ENCODE measurements at regions not wholly inside any gene's neighbourhood (a gene's known extent, or its start where the extent isn't known, plus 50 kb on each side); places are given as distances from the start of the nearest gene placed in this dataset.

- no peak overlapping the region for H3K4me3 ChIP-seq (ENCODE audit: low read length in 2 of 2)
Measured at GRCh38 chr7:54860843-54861242, 101.8 kb upstream of the SEC61G start.

GRCh38 chr7:54864663-54865062, 105.7 kb upstream of the SEC61G start:
- H3K4me3 Mint-ChIP-seq: no peak overlapping the region
- no peak for DNase-seq
- no peak overlapping the region for H3K4me3 ChIP-seq (ENCODE audit: low read length in 2 of 2)
- H3K36me3 ChIP-seq (ENCODE audit: insufficient read depth, low read length): no peaks in the 10 kb centered on the region
- no peaks in the 10 kb centered on the region for H3K36me3 Mint-ChIP-seq
- H3K9me3 ChIP-seq (ENCODE audit: control insufficient read depth in 1 of 2, low read length in 2 of 2): no peaks in the 10 kb centered on the region
- no peaks in the 10 kb centered on the region for H3K27me3 ChIP-seq (ENCODE audit: insufficient read depth, low read length)
- no peaks in the 10 kb centered on the region for H3K9me3 Mint-ChIP-seq
- H3K27ac Mint-ChIP-seq: no peak overlapping the region
- no peaks in the 10 kb centered on the region for H3K4me1 ChIP-seq (ENCODE audit: insufficient read depth, low read length)
- intact Hi-C loops (cut with micrococcal nuclease): no loop called here
- H3K27ac ChIP-seq (ENCODE audit: low read depth, low read length): no peak overlapping the region
- H3K27me3 Mint-ChIP-seq: peaks cover 4 to 9% of the 10 kb centered on the region in 2 donors
- ChIA-PET POLR2A (ENCODE audit: partially characterized antibody) (no interaction called here), CTCF (ENCODE audit: partially characterized antibody) (no interaction called here)
- no peaks in the 10 kb centered on the region for H3K4me1 Mint-ChIP-seq

More at GRCh38 chr7:54860843-54861242, 101.8 kb upstream of the SEC61G start:
- Mint-ChIP-seq H3K4me1 (no peaks in the 10 kb centered on the region), H3K4me3 (no peak overlapping the region), H3K27ac (no peak overlapping the region), H3K27me3 (peaks cover 10 to 15% of the 10 kb centered on the region in 2 donors), H3K9me3 (peaks cover 0 to 4% (median 0%) of the 10 kb centered on the region in 8 donors), H3K36me3 (no peaks in the 10 kb centered on the region)
- Histone ChIP-seq H3K27me3 (ENCODE audit: insufficient read depth, low read length) (no peaks in the 10 kb centered on the region), H3K4me1 (ENCODE audit: insufficient read depth, low read length) (no peaks in the 10 kb centered on the region), H3K36me3 (ENCODE audit: insufficient read depth, low read length) (no peaks in the 10 kb centered on the region), H3K9me3 (ENCODE audit: control insufficient read depth in 1 of 2, low read length in 2 of 2) (no peaks in the 10 kb centered on the region), H3K27ac (ENCODE audit: low read depth, low read length) (no peak overlapping the region)
- ChIA-PET POLR2A (ENCODE audit: partially characterized antibody) (no interaction called here), CTCF (ENCODE audit: partially characterized antibody) (no interaction called here)
- intact Hi-C loops (cut with micrococcal nuclease): no loop called here
- DNase-seq: no peak

- intact Hi-C loops (cut with micrococcal nuclease): no loop called here
- no peaks in the 10 kb centered on the region for H3K36me3 Mint-ChIP-seq
Measured at GRCh38 chr7:54869523-54869922, 110.5 kb upstream of the SEC61G start.

DNA sequence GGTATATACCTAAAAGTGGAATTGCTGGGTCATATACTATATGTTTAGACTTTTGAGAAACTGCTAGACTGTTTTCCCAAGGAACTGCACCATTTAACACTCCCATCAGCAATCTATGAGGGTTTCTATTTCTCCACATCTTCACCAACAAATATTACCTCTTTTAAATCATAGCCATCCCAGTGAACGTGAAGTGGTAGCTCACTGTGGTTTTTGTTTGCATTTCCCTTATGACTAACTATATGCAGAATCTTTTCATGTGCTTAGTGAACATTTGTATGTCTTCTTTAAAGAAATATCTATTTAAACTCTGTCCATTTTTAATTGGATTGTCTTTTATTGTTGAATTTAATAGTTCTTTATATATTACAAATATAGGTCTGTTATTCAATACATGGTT, 115.8 kb upstream of the SEC61G start:
- H3K4me3 Mint-ChIP-seq: no peak overlapping the region

More at GRCh38 chr7:54869523-54869922, 110.5 kb upstream of the SEC61G start:
- Mint-ChIP-seq H3K4me3 (no peak overlapping the region), H3K9me3 (no peaks in the 10 kb centered on the region), H3K4me1 (no peaks in the 10 kb centered on the region), H3K27me3 (peaks cover 2 to 6% of the 10 kb centered on the region in 2 donors), H3K27ac (no peak overlapping the region)
- Histone ChIP-seq H3K9me3 (ENCODE audit: control insufficient read depth in 1 of 2, low read length in 2 of 2) (no peaks in the 10 kb centered on the region), H3K27ac (ENCODE audit: low read depth, low read length) (no peak overlapping the region), H3K27me3 (ENCODE audit: insufficient read depth, low read length) (no peaks in the 10 kb centered on the region), H3K4me3 (ENCODE audit: low read length in 2 of 2) (no peak overlapping the region), H3K4me1 (ENCODE audit: insufficient read depth, low read length) (no peaks in the 10 kb centered on the region), H3K36me3 (ENCODE audit: insufficient read depth, low read length) (no peaks in the 10 kb centered on the region)
- no peak for DNase-seq
- CTCF ChIA-PET (ENCODE audit: partially characterized antibody): no interaction called here
- POLR2A ChIA-PET (ENCODE audit: partially characterized antibody): no interaction called here

DNA sequence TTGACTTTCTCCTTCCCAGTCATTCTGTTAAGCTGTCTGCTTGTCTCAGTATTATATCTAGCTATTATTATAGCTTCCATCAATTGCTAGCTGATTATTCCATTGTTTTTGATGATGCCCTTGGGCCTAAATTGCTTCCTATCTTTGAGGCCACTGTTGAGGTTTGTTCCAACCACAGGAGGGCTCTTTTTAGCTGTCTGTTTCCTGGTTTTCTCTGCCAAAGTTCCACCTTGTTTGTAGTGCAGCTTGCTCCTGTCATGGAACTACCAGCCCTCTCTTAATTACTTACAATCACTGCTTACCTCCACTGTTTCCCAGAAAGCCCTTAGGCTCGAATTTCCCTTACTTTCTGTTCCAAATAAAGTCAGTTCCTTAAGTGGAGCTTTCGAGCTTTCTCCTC, 118.7 kb upstream of the SEC61G start:
- CTCF ChIA-PET (ENCODE audit: partially characterized antibody): interaction anchor here (0.9 kb wide), 1 partner anchor 378 kb away, joined by 3 read pairs; no protein-coding TSS in a partner anchor
- Mint-ChIP-seq H3K4me1 (no peaks in the 10 kb centered on the region), H3K4me3 (no peak overlapping the region), H3K36me3 (no peaks in the 10 kb centered on the region), H3K27ac (no peak overlapping the region), H3K9me3 (no peaks in the 10 kb centered on the region), H3K27me3 (peaks cover 0 to 7% of the 10 kb centered on the region in 2 donors)
- H3K4me3 ChIP-seq (ENCODE audit: low read length in 2 of 2): no peak overlapping the region
- no peak for DNase-seq
- no peaks in the 10 kb centered on the region for H3K36me3 ChIP-seq (ENCODE audit: insufficient read depth, low read length)
- H3K9me3 ChIP-seq (ENCODE audit: control insufficient read depth in 1 of 2, low read length in 2 of 2): no peaks in the 10 kb centered on the region
- POLR2A ChIA-PET (ENCODE audit: partially characterized antibody): no interaction called here
- H3K27ac ChIP-seq (ENCODE audit: low read depth, low read length): no peak overlapping the region
- intact Hi-C loops (cut with micrococcal nuclease): no loop called here
- no peaks in the 10 kb centered on the region for H3K4me1 ChIP-seq (ENCODE audit: insufficient read depth, low read length)
- no peaks in the 10 kb centered on the region for H3K27me3 ChIP-seq (ENCODE audit: insufficient read depth, low read length)

More for the DNA sequence above, 115.8 kb upstream of the SEC61G start:
- H3K4me3 ChIP-seq (ENCODE audit: low read length in 2 of 2): no peak overlapping the region
- no peak overlapping the region for H3K27ac Mint-ChIP-seq
- ChIA-PET POLR2A (ENCODE audit: partially characterized antibody) (no interaction called here), CTCF (ENCODE audit: partially characterized antibody) (no interaction called here)
- no peak overlapping the region for H3K27ac ChIP-seq (ENCODE audit: low read depth, low read length)
- intact Hi-C loops (cut with micrococcal nuclease): no loop called here
- H3K27me3 ChIP-seq (ENCODE audit: insufficient read depth, low read length): no peaks in the 10 kb centered on the region
- no peaks in the 10 kb centered on the region for H3K9me3 ChIP-seq (ENCODE audit: control insufficient read depth in 1 of 2, low read length in 2 of 2)
- no peaks in the 10 kb centered on the region for H3K4me1 ChIP-seq (ENCODE audit: insufficient read depth, low read length)
- no peaks in the 10 kb centered on the region for H3K36me3 ChIP-seq (ENCODE audit: insufficient read depth, low read length)
- H3K4me1 Mint-ChIP-seq: no peaks in the 10 kb centered on the region
- H3K36me3 Mint-ChIP-seq: no peaks in the 10 kb centered on the region
- no peak for DNase-seq
- H3K27me3 Mint-ChIP-seq: peaks cover 0 to 7% of the 10 kb centered on the region in 2 donors
- H3K9me3 Mint-ChIP-seq: no peaks in the 10 kb centered on the region

DNA sequence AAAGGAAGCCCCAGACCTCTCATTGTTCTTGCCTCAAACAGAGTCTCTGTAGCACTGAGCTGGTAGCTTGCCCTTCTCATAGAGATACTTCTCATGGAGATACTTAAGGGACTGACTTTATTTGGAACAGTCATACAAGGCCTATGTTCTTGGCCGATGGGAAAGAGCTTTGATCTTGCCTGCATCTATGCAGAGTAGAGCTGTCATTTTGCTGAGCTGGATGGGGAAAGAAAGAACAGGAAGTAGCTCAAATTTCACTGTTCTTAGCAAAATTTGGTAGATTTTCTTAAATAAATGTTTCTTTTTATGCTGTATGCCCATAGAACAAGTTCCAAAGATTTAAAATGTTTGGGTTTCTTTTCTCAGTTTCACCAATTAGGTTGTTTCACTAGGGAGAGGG, 119.3 kb upstream of the SEC61G start:
- intact Hi-C loops (cut with micrococcal nuclease): no loop called here
- H3K36me3 Mint-ChIP-seq: no peaks in the 10 kb centered on the region
- Histone ChIP-seq H3K4me3 (ENCODE audit: low read length in 2 of 2) (no peak overlapping the region), H3K9me3 (ENCODE audit: control insufficient read depth in 1 of 2, low read length in 2 of 2) (no peaks in the 10 kb centered on the region), H3K36me3 (ENCODE audit: insufficient read depth, low read length) (no peaks in the 10 kb centered on the region), H3K27ac (ENCODE audit: low read depth, low read length) (no peak overlapping the region), H3K27me3 (ENCODE audit: insufficient read depth, low read length) (no peaks in the 10 kb centered on the region), H3K4me1 (ENCODE audit: insufficient read depth, low read length) (no peaks in the 10 kb centered on the region)
- H3K27ac Mint-ChIP-seq: no peak overlapping the region
- ChIA-PET CTCF (ENCODE audit: partially characterized antibody) (no interaction called here), POLR2A (ENCODE audit: partially characterized antibody) (no interaction called here)
- no peak for DNase-seq
- no peaks in the 10 kb centered on the region for H3K9me3 Mint-ChIP-seq
- H3K4me1 Mint-ChIP-seq: no peaks in the 10 kb centered on the region
- peaks cover 0 to 6% of the 10 kb centered on the region in 2 donors for H3K27me3 Mint-ChIP-seq
- H3K4me3 Mint-ChIP-seq: no peak overlapping the region

- Mint-ChIP-seq H3K4me3 (no peak overlapping the region), H3K4me1 (no peaks in the 10 kb centered on the region), H3K27me3 (peaks cover 0 to 5% of the 10 kb centered on the region in 2 donors), H3K9me3 (no peaks in the 10 kb centered on the region), H3K36me3 (no peaks in the 10 kb centered on the region), H3K27ac (no peak overlapping the region)
- POLR2A ChIA-PET (ENCODE audit: partially characterized antibody): no interaction called here
- no peaks in the 10 kb centered on the region for H3K4me1 ChIP-seq (ENCODE audit: insufficient read depth, low read length)
- intact Hi-C loops (cut with micrococcal nuclease): no loop called here
- no peaks in the 10 kb centered on the region for H3K36me3 ChIP-seq (ENCODE audit: insufficient read depth, low read length)
- H3K9me3 ChIP-seq (ENCODE audit: control insufficient read depth in 1 of 2, low read length in 2 of 2): no peaks in the 10 kb centered on the region
- no peak for DNase-seq
- no peaks in the 10 kb centered on the region for H3K27me3 ChIP-seq (ENCODE audit: insufficient read depth, low read length)
- H3K27ac ChIP-seq (ENCODE audit: low read depth, low read length): no peak overlapping the region
- no peak overlapping the region for H3K4me3 ChIP-seq (ENCODE audit: low read length in 2 of 2)
- CTCF ChIA-PET (ENCODE audit: partially characterized antibody): no interaction called here
Measured at GRCh38 chr7:54879776-54880175, 120.8 kb upstream of the SEC61G start.

GRCh38 chr7:54880326-54880989, 121.4 kb upstream of the SEC61G start:
- no peaks in the 10 kb centered on the region for H3K9me3 Mint-ChIP-seq
- H3K36me3 ChIP-seq (ENCODE audit: insufficient read depth, low read length): no peaks in the 10 kb centered on the region
- no peak overlapping the region for H3K27ac ChIP-seq (ENCODE audit: low read depth, low read length)
- no peak overlapping the region for H3K4me3 Mint-ChIP-seq
- intact Hi-C loops (cut with micrococcal nuclease): no loop called here
- H3K9me3 ChIP-seq (ENCODE audit: control insufficient read depth in 1 of 2, low read length in 2 of 2): no peaks in the 10 kb centered on the region
- no peak overlapping the region for H3K27ac Mint-ChIP-seq
- DNase-seq: no peak
- ChIA-PET CTCF (ENCODE audit: partially characterized antibody) (no interaction called here), POLR2A (ENCODE audit: partially characterized antibody) (no interaction called here)
- H3K4me1 ChIP-seq (ENCODE audit: insufficient read depth, low read length): no peaks in the 10 kb centered on the region
- H3K4me1 Mint-ChIP-seq: no peaks in the 10 kb centered on the region
- H3K36me3 Mint-ChIP-seq: no peaks in the 10 kb centered on the region
- H3K27me3 Mint-ChIP-seq: peaks cover 0 to 5% of the 10 kb centered on the region in 2 donors
- no peak overlapping the region for H3K4me3 ChIP-seq (ENCODE audit: low read length in 2 of 2)
- H3K27me3 ChIP-seq (ENCODE audit: insufficient read depth, low read length): no peaks in the 10 kb centered on the region
